NCI-H774 (cell line): ENCODE measurements at regions not wholly inside any gene's neighbourhood (a gene's known extent, or its start where the extent isn't known, plus 50 kb on each side); places are given as distances from the start of the nearest gene placed in this dataset.

Source experiments
- DNase-seq: peaks from one replicate; lab custom pipeline; 2025; lab: John Stamatoyannopoulos, UW

DNA sequence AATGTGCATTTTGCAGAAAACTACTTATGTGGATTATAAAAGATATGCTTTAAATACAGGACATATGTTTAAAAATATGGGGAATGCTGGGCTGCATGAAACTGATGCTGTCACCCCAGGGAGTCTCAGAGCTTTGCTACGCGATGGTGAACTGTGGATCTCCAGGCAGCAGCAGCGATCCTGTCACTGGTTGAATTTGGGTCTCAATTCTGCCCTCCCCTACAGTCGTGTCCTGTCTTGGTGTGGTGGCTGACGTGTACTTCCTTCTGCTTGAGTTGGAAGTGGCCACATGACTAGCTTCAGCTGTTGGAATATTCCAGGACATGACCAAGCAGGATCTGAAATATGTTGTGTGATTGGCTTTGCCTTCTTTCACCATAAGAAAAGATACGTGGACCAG lies 222.9 kb upstream of the AJAP1 start:
- DNase-seq: no peak

GRCh38 chr1:4433075-4433474 lies 221.3 kb upstream of the AJAP1 start:
- DNase-seq: no peak

DNA sequence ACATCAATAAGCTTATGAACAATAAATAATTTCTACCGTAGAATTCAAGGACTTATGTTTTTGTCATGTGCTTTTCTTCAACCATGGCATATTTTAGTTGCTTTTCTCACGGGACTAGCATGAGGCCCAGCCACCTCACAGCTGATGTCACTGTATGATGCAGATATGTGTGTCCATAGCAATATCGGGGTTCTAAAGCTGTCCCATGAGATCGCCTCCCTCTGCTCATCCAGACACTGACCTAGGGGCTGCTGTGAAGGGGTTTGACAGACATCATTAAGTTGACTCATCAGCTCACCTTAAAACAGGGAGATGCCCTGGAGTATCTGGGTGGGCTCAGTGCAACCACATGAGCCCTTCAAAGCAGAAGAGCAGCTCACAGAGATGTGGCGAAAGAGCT lies 210.3 kb upstream of the AJAP1 start:
- no peak for DNase-seq

GRCh38 chr1:4447778-4448420 lies 206.5 kb upstream of the AJAP1 start:
- no peak for DNase-seq

GRCh38 chr1:4449972-4450371 lies 204.4 kb upstream of the AJAP1 start:
- DNase-seq: no peak

DNA sequence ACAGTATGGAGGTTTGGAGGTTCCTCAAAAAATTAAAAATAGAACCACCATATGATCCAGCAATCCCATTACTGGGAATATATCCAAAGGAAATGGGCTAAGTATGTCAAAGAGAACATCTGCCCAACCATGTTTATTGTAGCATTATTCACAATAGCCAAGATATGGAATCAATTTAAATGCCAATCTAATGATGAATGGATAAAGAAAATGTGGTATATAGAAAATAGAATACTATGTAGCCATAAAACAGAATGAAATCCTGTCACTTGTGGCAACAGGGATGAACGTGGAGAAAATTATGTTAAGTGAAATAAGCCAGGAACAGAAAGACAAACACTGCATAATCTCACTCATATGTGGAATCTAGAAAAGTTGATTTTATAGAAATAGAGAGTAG lies 201.7 kb upstream of the AJAP1 start:
- no peak for DNase-seq

DNA sequence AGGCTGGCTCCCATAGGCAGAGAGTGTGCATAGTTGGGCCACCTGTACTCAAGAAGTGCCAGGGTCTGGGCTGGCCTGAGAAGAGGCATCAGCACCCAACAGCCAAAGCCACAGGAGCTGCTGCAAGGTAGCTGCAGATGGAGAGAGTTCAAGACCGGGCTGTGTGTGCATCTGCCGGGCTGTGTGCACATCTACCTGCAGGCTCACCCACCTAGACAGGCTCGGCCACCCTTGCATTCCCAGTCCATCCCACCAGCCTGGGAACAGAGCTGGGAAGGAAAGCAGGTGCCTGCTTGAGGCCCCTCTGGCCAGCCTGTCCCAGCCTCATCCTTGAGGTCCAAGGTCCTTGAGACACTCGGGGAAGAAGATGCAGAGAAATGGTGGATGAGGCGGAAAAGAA lies 194.4 kb upstream of the AJAP1 start:
- no peak for DNase-seq

DNA sequence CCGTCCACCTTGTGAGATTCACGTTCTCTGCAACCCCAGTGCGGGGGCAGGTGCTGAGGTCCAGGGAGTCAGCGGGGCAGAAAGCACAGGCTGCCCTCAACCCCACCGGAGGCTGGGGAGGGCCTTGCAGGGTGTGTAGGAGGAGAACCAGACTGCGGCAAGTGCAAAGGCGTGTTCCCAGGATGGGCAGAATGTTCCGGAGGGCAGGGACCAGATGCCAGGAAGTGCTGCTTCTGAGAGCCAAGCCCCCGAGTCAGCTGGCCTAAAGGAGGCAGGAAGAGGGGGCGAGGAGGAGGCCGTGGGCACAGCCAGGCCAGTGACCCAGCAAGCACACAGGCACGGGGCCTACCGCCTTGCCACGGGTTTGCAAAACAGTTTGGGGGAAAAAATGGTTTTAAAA lies 193.8 kb upstream of the AJAP1 start:
- no peak for DNase-seq

DNA sequence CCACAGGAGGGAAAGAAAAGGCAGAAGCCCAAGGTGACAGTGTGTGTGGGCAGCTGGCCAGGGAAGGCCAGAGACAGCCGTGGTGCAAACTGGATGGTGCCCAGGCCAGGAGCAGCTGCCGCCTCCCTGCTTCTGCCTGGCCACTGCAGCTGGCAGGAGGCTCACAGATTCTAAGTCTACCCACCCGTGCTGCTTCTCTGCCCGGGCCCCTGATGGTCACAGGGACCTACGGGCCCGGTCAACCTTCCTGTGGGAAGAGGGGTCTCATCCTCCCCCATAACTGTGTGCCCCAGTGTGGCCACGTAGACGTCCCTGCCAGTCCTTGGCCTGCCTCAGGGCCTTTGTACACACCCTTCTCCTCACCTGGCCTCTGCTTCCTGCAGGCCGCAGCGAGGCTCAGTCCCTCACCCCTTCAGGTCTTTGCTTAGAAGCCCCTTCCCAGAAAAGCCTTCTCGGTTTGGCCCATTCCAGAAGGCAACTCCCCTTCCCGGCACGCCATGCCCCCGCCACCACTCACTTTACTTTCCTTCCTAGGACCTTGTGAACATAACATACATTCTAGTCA lies 192.6 kb upstream of the AJAP1 start:
- DNase-seq: no peak

- no peak for DNase-seq
These were observed 191.5 kb upstream of the AJAP1 start for GRCh38 chr1:4462831-4463484.

GRCh38 chr1:4463631-4464030 lies 190.8 kb upstream of the AJAP1 start:
- no peak for DNase-seq

DNA sequence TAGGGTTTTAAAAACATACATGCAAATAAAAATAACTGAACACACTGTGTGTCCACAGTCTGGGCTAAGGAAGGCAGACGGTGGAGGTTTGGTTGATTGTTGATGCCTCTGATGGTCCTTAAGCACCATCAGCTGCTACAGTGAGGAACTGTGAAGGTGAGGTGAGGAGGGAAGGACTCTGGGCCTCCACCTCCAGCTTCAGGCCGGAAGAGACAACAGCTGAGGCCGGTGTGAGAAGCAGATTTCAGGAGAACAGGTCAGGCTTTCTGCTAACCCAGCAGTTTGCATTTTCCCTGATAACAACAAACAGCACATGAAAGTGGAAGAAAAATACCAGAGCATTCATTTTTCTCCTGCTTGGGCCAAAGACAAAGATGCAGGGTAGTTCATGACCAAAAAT lies 189.9 kb upstream of the AJAP1 start:
- DNase-seq: no peak

DNA sequence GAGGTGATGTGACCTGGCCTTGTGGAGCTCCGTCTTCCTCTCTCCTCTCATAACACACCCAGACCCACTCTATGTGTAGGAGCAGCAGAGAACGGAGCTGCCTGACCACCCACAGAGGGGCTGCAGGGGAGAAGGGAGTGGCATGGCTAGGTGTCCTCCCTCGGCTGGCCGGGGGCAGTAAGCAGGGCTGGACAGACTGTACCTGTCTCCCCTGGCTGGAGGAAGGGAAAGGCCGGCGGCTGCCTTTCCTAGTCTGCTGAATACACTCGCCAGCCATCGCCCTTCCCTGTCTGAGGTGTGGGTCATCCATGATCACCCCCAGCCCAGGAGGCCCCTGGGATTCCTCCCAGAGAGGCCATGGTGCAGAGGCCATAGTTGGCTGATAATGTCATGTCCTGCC lies 187.2 kb upstream of the AJAP1 start:
- no peak for DNase-seq

DNA sequence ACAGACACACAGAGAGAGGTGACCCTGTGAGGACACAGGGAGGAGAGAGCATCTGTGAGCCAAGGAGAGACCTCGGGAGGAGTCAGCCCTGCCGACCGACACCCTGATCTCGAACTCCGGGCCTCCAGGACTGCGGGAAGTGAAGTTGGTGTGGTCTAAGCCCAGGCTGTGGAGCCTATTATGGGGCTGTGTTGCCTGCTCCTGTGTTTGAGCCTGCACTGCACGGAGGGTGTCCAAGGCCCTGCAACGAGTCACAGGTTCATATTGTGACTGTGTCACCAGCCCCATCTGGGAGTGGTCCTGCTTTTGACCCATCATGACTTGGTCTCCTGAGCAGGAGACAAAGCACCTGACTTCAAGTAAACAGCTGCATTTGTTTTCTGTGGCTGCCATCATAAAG lies 186.0 kb upstream of the AJAP1 start:
- DNase-seq: no peak

- DNase-seq: no peak
These were observed 185.4 kb upstream of the AJAP1 start for GRCh38 chr1:4468804-4469514.

DNA sequence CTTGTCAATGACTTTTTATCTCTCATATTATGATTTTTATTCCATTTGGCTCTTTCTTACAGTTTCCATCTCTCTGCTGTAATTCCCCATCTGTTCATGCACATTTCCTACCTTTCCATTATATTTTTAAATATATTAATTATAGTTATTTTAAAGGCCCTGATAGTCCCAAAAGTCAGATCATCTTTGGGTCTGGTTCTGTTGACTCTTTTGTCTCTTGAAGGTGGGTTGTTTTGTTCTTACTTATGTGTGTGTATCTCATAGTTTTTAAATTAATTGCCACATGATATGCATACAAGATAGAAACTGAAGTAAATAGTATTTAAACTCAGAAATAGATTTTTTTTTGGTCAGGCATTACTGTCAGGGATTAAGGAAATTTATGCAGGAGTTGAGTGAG lies 178.0 kb upstream of the AJAP1 start:
- DNase-seq: no peak

DNA sequence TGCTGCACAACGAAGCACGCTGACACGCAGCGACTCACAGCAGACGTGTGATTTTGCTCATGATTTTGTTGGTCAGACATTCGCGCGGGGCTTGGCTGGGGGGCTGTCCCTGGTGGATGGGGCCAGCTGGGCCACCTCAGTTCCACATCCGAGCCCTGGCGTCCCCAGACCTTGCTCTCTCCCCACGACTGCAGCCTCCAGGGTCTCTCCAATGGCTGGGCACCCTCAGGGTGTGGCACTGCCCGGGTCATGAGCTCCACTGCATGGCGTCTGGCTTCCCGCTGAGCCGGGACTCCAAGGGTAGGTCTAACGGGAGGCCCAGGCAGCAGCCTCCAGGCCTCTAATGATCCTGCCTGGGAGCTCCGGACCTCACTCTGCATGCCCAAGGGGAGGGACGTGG lies 173.0 kb upstream of the AJAP1 start:
- no peak for DNase-seq

DNA sequence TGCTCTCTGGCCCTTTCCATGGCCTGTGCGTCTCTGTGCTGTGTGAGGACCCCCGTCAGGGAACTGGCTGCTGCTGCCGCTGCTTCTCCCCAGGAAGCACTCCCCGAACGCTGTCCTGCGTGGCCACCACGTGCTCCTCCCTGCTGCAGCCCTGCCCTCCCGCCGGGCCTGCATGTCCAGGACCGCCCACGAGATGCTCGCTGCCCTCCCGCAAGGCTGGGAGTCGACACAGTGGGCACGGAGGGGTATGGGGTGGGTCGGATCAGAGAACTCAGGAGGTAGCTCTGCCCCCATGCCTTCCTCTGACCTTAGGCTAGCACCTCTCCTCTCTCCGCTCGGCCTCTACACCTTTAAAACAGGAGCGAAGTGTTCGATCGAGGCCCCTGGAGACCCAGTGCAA lies 171.9 kb upstream of the AJAP1 start:
- no peak for DNase-seq

GRCh38 chr1:4483021-4483625 lies 171.3 kb upstream of the AJAP1 start:
- DNase-seq: no peak

- DNase-seq: no peak
These were observed 169.0 kb upstream of the AJAP1 start for GRCh38 chr1:4485398-4485797.

GRCh38 chr1:4485878-4486277 lies 168.5 kb upstream of the AJAP1 start:
- DNase-seq: no peak

DNA sequence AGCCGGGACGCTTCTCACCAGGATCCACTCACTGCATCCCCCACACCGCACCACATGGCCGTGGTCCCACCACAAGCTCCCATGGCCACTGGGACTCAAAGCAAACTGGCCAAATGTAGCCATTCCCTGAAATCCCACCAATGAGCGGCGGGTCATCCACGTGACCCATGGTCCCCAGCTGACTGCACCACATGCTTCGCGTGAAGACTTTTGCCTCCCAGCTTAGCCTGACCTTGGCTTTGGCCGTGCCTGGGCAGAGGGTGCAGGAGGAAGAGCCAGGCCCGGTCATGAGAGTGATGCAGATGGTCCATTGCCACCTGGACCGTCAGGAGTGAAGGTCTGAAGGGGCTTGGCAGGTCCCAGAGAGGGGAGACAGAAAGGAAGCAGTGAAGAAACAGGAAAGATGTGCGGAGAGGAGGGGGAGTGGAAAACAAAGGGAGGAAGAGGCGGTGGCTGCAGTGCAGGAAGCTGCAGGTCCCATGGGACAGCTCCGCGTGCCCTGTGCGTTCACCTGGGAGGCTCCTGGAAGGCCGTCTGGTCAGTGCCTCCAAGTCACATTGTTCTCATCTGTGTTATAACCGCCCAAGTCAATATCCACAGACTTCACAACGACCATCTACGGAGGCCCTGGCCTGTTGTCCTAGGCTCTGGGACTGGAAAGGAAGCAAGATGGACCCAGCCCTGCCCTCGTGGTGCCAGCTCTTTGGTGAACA lies 167.8 kb upstream of the AJAP1 start:
- DNase-seq: no peak
